OCI-LY7 (cell line): ENCODE measurements at regions not wholly inside any gene's neighbourhood (a gene's known extent, or its start where the extent isn't known, plus 50 kb on each side); places are given as distances from the start of the nearest gene placed in this dataset.

Source experiments
- BruUV-seq: library from RNA; stranded (reverse); fragments of 400-500 nt; replicated peaks from 2 replicates; lab custom pipeline; 2021; lab: Mats Ljungman, UMichigan
- CTCF ChIA-PET: fragments of 300-600 bp; sonication (Branson Sonifier 250); formaldehyde crosslinking; loops from one replicate; lab custom pipeline; 2022; ENCODE audit warnings: antibody characterized with exemption; ENCODE audit not compliant: unreplicated experiment; lab: Charles Lee
- POLR2A ChIA-PET: fragments of 300-600 bp; sonication (Branson Sonifier 250); formaldehyde crosslinking; loops from one replicate; lab custom pipeline; 2022; ENCODE audit warnings: antibody characterized with exemption; lab: Charles Lee
- DNase-seq: peaks from one replicate; pipeline ENCODE4 v3.0.0-alpha.2; 2015; ENCODE audit warnings: low spot score
- H2AFZ ChIP-seq: fragments of 200-600 bp; sonication (generic), shearing (Covaris generic); 2 replicates; pipeline ENCODE4 v1.6.1; 2014; ENCODE audit warnings: mild to moderate bottlenecking, antibody characterized with exemption, low read length, moderate library complexity
- H3K27ac ChIP-seq: fragments of 200-600 bp; sonication (generic); 2 replicates; pipeline ENCODE4 v1.5.1; 2014; ENCODE audit warnings: mixed run types, low read depth, mild to moderate bottlenecking, moderate library complexity, low read length, inconsistent platforms; ENCODE audit not compliant: poor library complexity, severe bottlenecking
- H3K36me3 ChIP-seq: fragments of 200-600 bp; sonication (generic); 2 replicates; pipeline ENCODE4 v1.6.1; 2014; ENCODE audit warnings: mild to moderate bottlenecking, antibody characterized with exemption, low read length, moderate library complexity, mixed read lengths; ENCODE audit not compliant: insufficient read depth
- H3K4me1 ChIP-seq: fragments of 200-600 bp; sonication (generic); 2 replicates; pipeline ENCODE4 v1.5.1; 2014; ENCODE audit warnings: mild to moderate bottlenecking, low read length; ENCODE audit not compliant: insufficient read depth, poor library complexity, severe bottlenecking
- H3K4me2 ChIP-seq: fragments of 200-600 bp; sonication (generic); 2 replicates; pipeline ENCODE4 v1.6.1; 2014; ENCODE audit warnings: mild to moderate bottlenecking, low read length
- H3K4me3 ChIP-seq: fragments of 200-600 bp; sonication (generic); 2 replicates; pipeline ENCODE4 v1.5.1; 2014; ENCODE audit warnings: mild to moderate bottlenecking, low read depth, low read length; ENCODE audit not compliant: poor library complexity, severe bottlenecking
- H3K79me2 ChIP-seq: fragments of 200-600 bp; sonication (generic); 2 replicates; pipeline ENCODE4 v1.6.1; 2016; ENCODE audit warnings: low read depth, mild to moderate bottlenecking, low read length, moderate library complexity, mixed read lengths; ENCODE audit not compliant: insufficient read depth
- H3K9me2 ChIP-seq: fragments of 200-600 bp; sonication (generic); 2 replicates; pipeline ENCODE4 v1.6.1; 2016; ENCODE audit warnings: mild to moderate bottlenecking, low read length, mixed read lengths; ENCODE audit not compliant: insufficient read depth
- H3K9me3 ChIP-seq: fragments of 200-600 bp; sonication (generic); 2 replicates; pipeline ENCODE4 v1.6.1; 2014; ENCODE audit warnings: mild to moderate bottlenecking, mixed run types, low read length, mixed read lengths
- H4K20me1 ChIP-seq: fragments of 200-600 bp; sonication (generic); 2 replicates; pipeline ENCODE4 v1.6.1; 2014; ENCODE audit warnings: mild to moderate bottlenecking, antibody characterized with exemption, low read length, moderate library complexity, mixed read lengths; ENCODE audit not compliant: insufficient read depth
- EZH2phosphoT487 ChIP-seq: fragments of 200-600 bp; sonication (generic); IDR thresholded peaks from 2 replicates; pipeline ENCODE4 v1.6.1; 2018; ENCODE audit warnings: low read depth, borderline replicate concordance, mild to moderate bottlenecking, mixed run types, antibody characterized with exemption, low read length, moderate library complexity, mixed read lengths
- intact Hi-C: fragments of 100-400 bp; cut with micrococcal nuclease; formaldehyde crosslinking; loops from one replicate; pipeline ENCODE4 v1.10.0; 2022; ENCODE audit not compliant: unreplicated experiment
- TF ChIP-seq, protein P1 (sequence below): fragments of 200-600 bp; sonication (generic); conservative IDR thresholded peaks from 2 replicates; pipeline ENCODE4 v1.5.1; 2014; ENCODE audit warnings: mild to moderate bottlenecking, antibody characterized with exemption, low read length, moderate library complexity, mixed read lengths

DNA sequence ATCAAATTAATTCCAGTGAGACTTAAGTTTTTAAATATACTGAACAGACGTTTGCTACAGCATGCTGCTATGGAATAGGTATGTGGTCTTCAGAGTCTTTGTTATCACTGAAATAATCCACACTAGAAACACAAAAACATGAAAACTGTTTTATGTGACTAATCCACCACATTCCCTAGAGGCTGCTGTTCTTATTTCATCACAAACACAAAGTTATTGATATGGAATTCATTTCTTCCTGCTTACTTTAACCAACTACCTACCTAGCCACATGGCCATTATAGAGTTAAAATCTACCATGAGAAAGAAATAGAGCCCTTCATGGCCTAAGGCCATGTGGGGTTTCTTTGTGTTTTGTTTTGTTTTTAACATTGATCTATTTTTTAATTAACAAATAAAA lies 232.3 kb upstream of the PTGER4 start:
- no peak for TF ChIP-seq EZH2phosphoT487
- TF ChIP-seq, protein P1, sequence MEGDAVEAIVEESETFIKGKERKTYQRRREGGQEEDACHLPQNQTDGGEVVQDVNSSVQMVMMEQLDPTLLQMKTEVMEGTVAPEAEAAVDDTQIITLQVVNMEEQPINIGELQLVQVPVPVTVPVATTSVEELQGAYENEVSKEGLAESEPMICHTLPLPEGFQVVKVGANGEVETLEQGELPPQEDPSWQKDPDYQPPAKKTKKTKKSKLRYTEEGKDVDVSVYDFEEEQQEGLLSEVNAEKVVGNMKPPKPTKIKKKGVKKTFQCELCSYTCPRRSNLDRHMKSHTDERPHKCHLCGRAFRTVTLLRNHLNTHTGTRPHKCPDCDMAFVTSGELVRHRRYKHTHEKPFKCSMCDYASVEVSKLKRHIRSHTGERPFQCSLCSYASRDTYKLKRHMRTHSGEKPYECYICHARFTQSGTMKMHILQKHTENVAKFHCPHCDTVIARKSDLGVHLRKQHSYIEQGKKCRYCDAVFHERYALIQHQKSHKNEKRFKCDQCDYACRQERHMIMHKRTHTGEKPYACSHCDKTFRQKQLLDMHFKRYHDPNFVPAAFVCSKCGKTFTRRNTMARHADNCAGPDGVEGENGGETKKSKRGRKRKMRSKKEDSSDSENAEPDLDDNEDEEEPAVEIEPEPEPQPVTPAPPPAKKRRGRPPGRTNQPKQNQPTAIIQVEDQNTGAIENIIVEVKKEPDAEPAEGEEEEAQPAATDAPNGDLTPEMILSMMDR, result no peak
- Histone ChIP-seq H4K20me1 (no peaks in the 10 kb centered on the region), H2AFZ (no peak overlapping the region), H3K9me2 (no peaks in the 10 kb centered on the region), H3K79me2 (no peaks in the 10 kb centered on the region), H3K9me3 (peaks cover 5% of the 10 kb centered on the region; the same call in 1 of the 2 replicates), H3K27ac (no peak overlapping the region), H3K36me3 (no peaks in the 10 kb centered on the region), H3K4me2 (no peak overlapping the region), H3K4me3 (no peak overlapping the region), H3K4me1 (no peaks in the 10 kb centered on the region)
- intact Hi-C loops, result no loop called here
- BruUV-seq, result no TSS peak
- ChIA-PET CTCF (no interaction called here), POLR2A (interaction anchor here (0.6 kb wide), 2 partner anchors 236 to 556 kb away, joined by 3 read pairs; no protein-coding TSS in a partner anchor)
- no peak for DNase-seq

DNA sequence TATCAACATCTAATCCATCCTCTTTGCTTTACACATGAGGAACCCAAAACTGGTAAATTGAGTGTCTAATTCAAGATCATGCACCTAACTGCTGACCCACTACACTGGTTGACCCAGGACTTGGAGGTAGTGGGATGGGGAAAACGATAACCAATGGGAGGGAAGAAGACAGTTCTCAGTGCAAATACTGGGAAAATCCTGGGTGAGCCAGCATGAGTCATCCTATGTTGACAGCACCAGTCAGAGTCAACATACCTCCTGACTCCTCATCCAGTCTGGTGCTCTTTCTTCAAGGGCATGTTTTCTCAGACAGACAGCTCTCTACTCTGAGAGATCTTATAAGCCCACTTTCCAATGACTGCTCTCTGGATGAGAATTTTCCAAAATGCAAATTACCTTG lies 232.8 kb upstream of the PTGER4 start:
- TF ChIP-seq, protein P1, result no peak
- no peak for TF ChIP-seq EZH2phosphoT487
- H3K36me3 ChIP-seq, result no peaks in the 10 kb centered on the region
- H3K4me3 ChIP-seq, result no peak overlapping the region
- no peaks in the 10 kb centered on the region for H3K79me2 ChIP-seq
- intact Hi-C loops, result no loop called here
- no peaks in the 10 kb centered on the region for H4K20me1 ChIP-seq
- H3K27ac ChIP-seq, result no peak overlapping the region
- no peak overlapping the region for H3K4me2 ChIP-seq
- DNase-seq, result no peak
- H3K9me2 ChIP-seq, result no peaks in the 10 kb centered on the region
- ChIA-PET POLR2A (no interaction called here), CTCF (no interaction called here)
- no peak overlapping the region for H2AFZ ChIP-seq
- peaks cover 5% of the 10 kb centered on the region; the same call in 1 of the 2 replicates for H3K9me3 ChIP-seq
- no TSS peak for BruUV-seq
- H3K4me1 ChIP-seq, result no peaks in the 10 kb centered on the region

DNA sequence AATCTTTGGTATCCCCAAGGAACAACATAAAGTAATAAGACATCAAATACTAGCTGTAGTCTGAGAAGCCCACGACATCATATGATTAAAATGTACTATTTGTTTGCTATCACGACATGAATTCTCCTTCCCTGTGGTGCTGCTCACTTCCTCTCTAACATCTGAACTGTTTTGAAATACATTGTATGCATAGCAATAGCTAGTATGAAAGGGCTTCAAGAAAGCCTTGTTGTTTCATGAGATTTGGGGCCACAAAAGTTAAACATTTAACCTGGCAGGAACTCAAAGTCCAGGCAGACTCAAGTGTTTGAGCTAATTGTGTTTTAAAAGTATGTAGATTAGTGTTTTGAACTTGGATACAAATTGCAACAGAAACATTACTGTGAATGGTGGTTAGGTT lies 237.4 kb upstream of the PTGER4 start:
- CTCF ChIA-PET, result no interaction called here
- TF ChIP-seq, protein P1, result no peak
- no peak for TF ChIP-seq EZH2phosphoT487
- no TSS peak for BruUV-seq
- Histone ChIP-seq H4K20me1 (no peaks in the 10 kb centered on the region), H3K4me3 (no peak overlapping the region), H3K4me2 (no peak overlapping the region), H3K36me3 (no peaks in the 10 kb centered on the region), H3K9me3 (peaks cover 5% of the 10 kb centered on the region; the same call in 1 of the 2 replicates), H3K9me2 (no peaks in the 10 kb centered on the region), H3K79me2 (no peaks in the 10 kb centered on the region), H3K4me1 (no peaks in the 10 kb centered on the region), H3K27ac (no peak overlapping the region), H2AFZ (no peak overlapping the region)
- POLR2A ChIA-PET, result interaction anchor here (1.7 kb wide), 1 partner anchor 9 kb away, joined by 5 read pairs; no protein-coding TSS in a partner anchor
- DNase-seq, result no peak
- intact Hi-C loops, result no loop called here
